T-helper 1 cell treated with Interleukin-12 subunit alpha and Interleukin-12 subunit beta and Interleukin-4 antibody, amounts not matched to agents 30 μg/mL and 1 μg/mL, for 36 hours (primary cell): ENCODE measurements at regions not wholly inside any gene's neighbourhood (a gene's known extent, or its start where the extent isn't known, plus 50 kb on each side); places are given as distances from the start of the nearest gene placed in this dataset.

Source experiments
- H3K27ac Mint-ChIP-seq: one replicate; pipeline ENCODE4 v1.8.0; 2021; ENCODE audit warnings: mild to moderate bottlenecking, mixed read lengths
- H3K27me3 Mint-ChIP-seq: one replicate; pipeline ENCODE4 v1.8.0; 2021; ENCODE audit warnings: low read depth, mixed read lengths
- H3K36me3 Mint-ChIP-seq: one replicate; pipeline ENCODE4 v1.8.0; 2021; ENCODE audit warnings: low read depth, mixed read lengths
- H3K4me1 Mint-ChIP-seq: one replicate; pipeline ENCODE4 v1.8.0; 2021; ENCODE audit warnings: low read depth, mixed read lengths
- H3K4me3 Mint-ChIP-seq: one replicate; pipeline ENCODE4 v1.8.0; 2021; ENCODE audit warnings: mild to moderate bottlenecking, moderate library complexity, mixed read lengths
- H3K9me3 Mint-ChIP-seq: one replicate; pipeline ENCODE4 v1.8.0; 2021; ENCODE audit warnings: mixed read lengths

GRCh38 chr10:108014145-108014901, 849.8 kb upstream of the SORCS1 start:
- no peak overlapping the region for H3K4me3 Mint-ChIP-seq
- no peak overlapping the region for H3K27ac Mint-ChIP-seq

GRCh38 chr10:108005627-108006026, 841.1 kb upstream of the SORCS1 start:
- no peaks in the 10 kb centered on the region for H3K36me3 Mint-ChIP-seq
- peaks cover 3% of the 10 kb centered on the region for H3K4me1 Mint-ChIP-seq
- peaks cover 27% of the 10 kb centered on the region for H3K9me3 Mint-ChIP-seq
- H3K27me3 Mint-ChIP-seq: no peaks in the 10 kb centered on the region
- no peak overlapping the region for H3K4me3 Mint-ChIP-seq
- H3K27ac Mint-ChIP-seq: peak overlapping the region; percentile 2

More at GRCh38 chr10:108014145-108014901, 849.8 kb upstream of the SORCS1 start:
- Mint-ChIP-seq H3K27me3 (no peaks in the 10 kb centered on the region), H3K4me1 (no peaks in the 10 kb centered on the region), H3K9me3 (no peaks in the 10 kb centered on the region), H3K36me3 (no peaks in the 10 kb centered on the region)

GRCh38 chr10:108003576-108003975, 839.1 kb upstream of the SORCS1 start:
- Mint-ChIP-seq H3K27me3 (no peaks in the 10 kb centered on the region), H3K4me1 (peaks cover 3% of the 10 kb centered on the region), H3K27ac (no peak overlapping the region), H3K4me3 (no peak overlapping the region), H3K36me3 (no peaks in the 10 kb centered on the region), H3K9me3 (peaks cover 22% of the 10 kb centered on the region)

GRCh38 chr10:108003061-108003460, 838.6 kb upstream of the SORCS1 start:
- no peaks in the 10 kb centered on the region for H3K27me3 Mint-ChIP-seq
- no peak overlapping the region for H3K4me3 Mint-ChIP-seq
- peaks cover 18% of the 10 kb centered on the region for H3K9me3 Mint-ChIP-seq
- H3K4me1 Mint-ChIP-seq: peaks cover 3% of the 10 kb centered on the region
- H3K36me3 Mint-ChIP-seq: no peaks in the 10 kb centered on the region
- H3K27ac Mint-ChIP-seq: no peak overlapping the region

- Mint-ChIP-seq H3K4me1 (no peaks in the 10 kb centered on the region), H3K27me3 (no peaks in the 10 kb centered on the region), H3K27ac (no peak overlapping the region), H3K4me3 (no peak overlapping the region), H3K36me3 (no peaks in the 10 kb centered on the region), H3K9me3 (peaks cover 4% of the 10 kb centered on the region)
These were observed 835.9 kb upstream of the SORCS1 start for GRCh38 chr10:108000365-108000764.

GRCh38 chr10:107994621-107995270, 830.2 kb upstream of the SORCS1 start:
- no peaks in the 10 kb centered on the region for H3K4me1 Mint-ChIP-seq
- no peaks in the 10 kb centered on the region for H3K27me3 Mint-ChIP-seq

GRCh38 chr10:107986571-107986970, 822.1 kb upstream of the SORCS1 start:
- H3K27me3 Mint-ChIP-seq: no peaks in the 10 kb centered on the region
- H3K27ac Mint-ChIP-seq: no peak overlapping the region
- peaks cover 3% of the 10 kb centered on the region for H3K9me3 Mint-ChIP-seq
- H3K4me3 Mint-ChIP-seq: no peak overlapping the region
- no peaks in the 10 kb centered on the region for H3K4me1 Mint-ChIP-seq
- no peaks in the 10 kb centered on the region for H3K36me3 Mint-ChIP-seq

More at GRCh38 chr10:107994621-107995270, 830.2 kb upstream of the SORCS1 start:
- Mint-ChIP-seq H3K4me3 (no peak overlapping the region), H3K27ac (no peak overlapping the region), H3K36me3 (no peaks in the 10 kb centered on the region), H3K9me3 (no peaks in the 10 kb centered on the region)

- Mint-ChIP-seq H3K9me3 (peaks cover 3% of the 10 kb centered on the region), H3K36me3 (no peaks in the 10 kb centered on the region), H3K27me3 (no peaks in the 10 kb centered on the region), H3K4me1 (no peaks in the 10 kb centered on the region), H3K4me3 (no peak overlapping the region), H3K27ac (no peak overlapping the region)
These were observed 820.1 kb upstream of the SORCS1 start for GRCh38 chr10:107984581-107984980.

- H3K36me3 Mint-ChIP-seq: no peaks in the 10 kb centered on the region
- peaks cover 3% of the 10 kb centered on the region for H3K9me3 Mint-ChIP-seq
- no peaks in the 10 kb centered on the region for H3K4me1 Mint-ChIP-seq
- H3K4me3 Mint-ChIP-seq: no peak overlapping the region
- H3K27me3 Mint-ChIP-seq: no peaks in the 10 kb centered on the region
- H3K27ac Mint-ChIP-seq: no peak overlapping the region
These were observed 819.6 kb upstream of the SORCS1 start for GRCh38 chr10:107984149-107984548.

- no peaks in the 10 kb centered on the region for H3K4me1 Mint-ChIP-seq
- H3K36me3 Mint-ChIP-seq: no peaks in the 10 kb centered on the region
- no peaks in the 10 kb centered on the region for H3K27me3 Mint-ChIP-seq
- no peak overlapping the region for H3K4me3 Mint-ChIP-seq
- H3K9me3 Mint-ChIP-seq: peaks cover 13% of the 10 kb centered on the region
- no peak overlapping the region for H3K27ac Mint-ChIP-seq
These were observed 813.9 kb upstream of the SORCS1 start for GRCh38 chr10:107978455-107978854.

- H3K4me3 Mint-ChIP-seq: no peak overlapping the region
- no peak overlapping the region for H3K27ac Mint-ChIP-seq
- H3K9me3 Mint-ChIP-seq: peaks cover 26% of the 10 kb centered on the region
- no peaks in the 10 kb centered on the region for H3K36me3 Mint-ChIP-seq
- H3K27me3 Mint-ChIP-seq: no peaks in the 10 kb centered on the region
- H3K4me1 Mint-ChIP-seq: no peaks in the 10 kb centered on the region
These were observed 807.5 kb upstream of the SORCS1 start for GRCh38 chr10:107971973-107972372.

GRCh38 chr10:107971411-107971810, 806.9 kb upstream of the SORCS1 start:
- Mint-ChIP-seq H3K4me1 (no peaks in the 10 kb centered on the region), H3K27ac (no peak overlapping the region), H3K36me3 (no peaks in the 10 kb centered on the region), H3K27me3 (no peaks in the 10 kb centered on the region), H3K4me3 (no peak overlapping the region), H3K9me3 (peaks cover 23% of the 10 kb centered on the region)

GRCh38 chr10:107970512-107970911, 806.0 kb upstream of the SORCS1 start:
- no peaks in the 10 kb centered on the region for H3K4me1 Mint-ChIP-seq
- H3K9me3 Mint-ChIP-seq: peaks cover 23% of the 10 kb centered on the region
- no peaks in the 10 kb centered on the region for H3K36me3 Mint-ChIP-seq
- no peak overlapping the region for H3K4me3 Mint-ChIP-seq
- H3K27ac Mint-ChIP-seq: no peak overlapping the region
- H3K27me3 Mint-ChIP-seq: no peaks in the 10 kb centered on the region

GRCh38 chr10:107969936-107970335, 805.4 kb upstream of the SORCS1 start:
- H3K4me3 Mint-ChIP-seq: no peak overlapping the region

GRCh38 chr10:107966826-107967225, 802.3 kb upstream of the SORCS1 start:
- H3K36me3 Mint-ChIP-seq: no peaks in the 10 kb centered on the region
- no peak overlapping the region for H3K4me3 Mint-ChIP-seq
- H3K9me3 Mint-ChIP-seq: peaks cover 6% of the 10 kb centered on the region
- H3K4me1 Mint-ChIP-seq: no peaks in the 10 kb centered on the region
- H3K27ac Mint-ChIP-seq: no peak overlapping the region
- no peaks in the 10 kb centered on the region for H3K27me3 Mint-ChIP-seq

More at GRCh38 chr10:107969936-107970335, 805.4 kb upstream of the SORCS1 start:
- no peaks in the 10 kb centered on the region for H3K4me1 Mint-ChIP-seq
- H3K9me3 Mint-ChIP-seq: peaks cover 23% of the 10 kb centered on the region
- H3K36me3 Mint-ChIP-seq: no peaks in the 10 kb centered on the region
- no peak overlapping the region for H3K27ac Mint-ChIP-seq
- H3K27me3 Mint-ChIP-seq: no peaks in the 10 kb centered on the region
